HepG2 (cell line): ENCODE measurements at regions not wholly inside any gene's neighbourhood (a gene's known extent, or its start where the extent isn't known, plus 50 kb on each side); places are given as distances from the start of the nearest gene placed in this dataset.

Source experiments
- AHDC1 ChIP-seq: sonication (generic); formaldehyde crosslinking; IDR thresholded peaks from 2 replicates; pipeline ENCODE4 v1.5.1; 2020; ENCODE audit warnings: mild to moderate bottlenecking, missing genetic modification reagents, borderline replicate concordance
- ATRX ChIP-seq: sonication (generic); formaldehyde crosslinking; IDR thresholded peaks from 2 replicates; pipeline ENCODE4 v1.4.0; 2020; ENCODE audit warnings: missing genetic modification reagents, borderline replicate concordance
- BHLHE40 ChIP-seq: IDR thresholded peaks from 2 replicates; pipeline ENCODE4 v1.6.1; 2011; ENCODE audit warnings: low read length, improper control_type of control experiment
- E2F2 ChIP-seq: sonication (generic); formaldehyde crosslinking; IDR thresholded peaks from 2 replicates; pipeline ENCODE4 v1.4.0; 2020; ENCODE audit warnings: missing genetic modification reagents, borderline replicate concordance
- FOXA3 ChIP-seq: IDR thresholded peaks from 2 replicates; pipeline ENCODE4 v1.6.1; 2016; ENCODE audit warnings: missing genetic modification reagents, missing compliant biosample characterization
- FOXJ3 ChIP-seq: sonication (generic); formaldehyde crosslinking; IDR thresholded peaks from 2 replicates; pipeline ENCODE4 v1.4.0; 2020; ENCODE audit warnings: missing genetic modification reagents, mild to moderate bottlenecking, borderline replicate concordance
- HNF4G ChIP-seq, 2 experiments: sonication (generic) in 1 of 2; formaldehyde crosslinking in 1 of 2; IDR thresholded peaks; 2 replicates each; pipeline versions ENCODE4 v1.4.0 to v1.6.1; 2011 to 2020; ENCODE audit warnings: borderline replicate concordance in 2 of 2, low read depth in 2 of 2, mild to moderate bottlenecking in 2 of 2, low read length in 1 of 2, missing genetic modification reagents in 1 of 2, moderate library complexity in 1 of 2
- HNRNPUL1 ChIP-seq: fragments of 200-400 bp; formaldehyde crosslinking; IDR thresholded peaks from 2 replicates; pipeline ENCODE4 v1.6.1; 2017; ENCODE audit warnings: low read depth, mild to moderate bottlenecking, low read length, moderate library complexity
- MXD3 ChIP-seq: IDR thresholded peaks from 2 replicates; pipeline ENCODE4 v1.6.1; 2016; ENCODE audit warnings: mild to moderate bottlenecking, missing biosample characterization, missing genetic modification reagents
- NFATC3 ChIP-seq: sonication (generic); formaldehyde crosslinking; IDR thresholded peaks from 2 replicates; pipeline ENCODE4 v1.5.1; 2020; ENCODE audit warnings: mild to moderate bottlenecking, missing genetic modification reagents
- NFE2 ChIP-seq: sonication (generic); formaldehyde crosslinking; IDR thresholded peaks from 2 replicates; pipeline ENCODE4 v1.4.0; 2020; ENCODE audit warnings: missing genetic modification reagents
- NFYB ChIP-seq: sonication (generic); formaldehyde crosslinking; IDR thresholded peaks from 2 replicates; pipeline ENCODE4 v1.4.0; 2020; ENCODE audit warnings: missing genetic modification reagents
- PRDM4 ChIP-seq: sonication (generic); formaldehyde crosslinking; IDR thresholded peaks from 2 replicates; pipeline ENCODE4 v1.9.0; 2021; ENCODE audit warnings: missing genetic modification reagents, borderline replicate concordance
- RXRA ChIP-seq: sonication (generic); formaldehyde crosslinking; IDR thresholded peaks from 2 replicates; pipeline ENCODE4 v1.5.1; 2020; ENCODE audit warnings: missing genetic modification reagents
- TAF15 ChIP-seq: fragments of 200-400 bp; formaldehyde crosslinking; IDR thresholded peaks from one replicate; pipeline ENCODE4 v1.6.1; 2018; ENCODE audit warnings: mild to moderate bottlenecking, low read depth, low read length; ENCODE audit not compliant: poor library complexity, severe bottlenecking
- TBX3 ChIP-seq: fragments of 450-650 bp; IDR thresholded peaks from 2 replicates; pipeline ENCODE4 v1.6.1; 2017; ENCODE audit warnings: antibody characterized with exemption, mild to moderate bottlenecking, inconsistent platforms, borderline replicate concordance
- ZBTB43 ChIP-seq: sonication (generic); formaldehyde crosslinking; conservative IDR thresholded peaks from 2 replicates; pipeline ENCODE4 v1.4.0; 2020; ENCODE audit warnings: missing genetic modification reagents
- ZNF432 ChIP-seq: sonication (generic); formaldehyde crosslinking; IDR thresholded peaks from 2 replicates; pipeline ENCODE4 v1.5.0; 2020; ENCODE audit warnings: missing genetic modification reagents, mild to moderate bottlenecking, borderline replicate concordance
- ZNF746 ChIP-seq: sonication (generic); formaldehyde crosslinking; IDR thresholded peaks from 2 replicates; pipeline ENCODE4 v1.8.0; 2022; ENCODE audit warnings: mild to moderate bottlenecking, missing genetic modification reagents

- TF ChIP-seq PRDM4: no peak
- no peak for TF ChIP-seq ATRX (CRISPR knock-in tag)
- TF ChIP-seq ZNF432 (CRISPR knock-in tag): no peak
- no peak for TF ChIP-seq ZNF746 (CRISPR knock-in tag)
- TF ChIP-seq NFE2: no peak
- TF ChIP-seq FOXJ3 (CRISPR knock-in tag): 0 out of 2 replicates have a peak, but pooled peaks have one; percentile 14
- no peak for TF ChIP-seq NFATC3 (CRISPR knock-in tag)
- no peak for TF ChIP-seq TAF15
- TF ChIP-seq MXD3 (CRISPR knock-in tag): no peak
- TF ChIP-seq E2F2 (CRISPR knock-in tag): no peak
- TF ChIP-seq HNRNPUL1: no peak
- 0 out of 2 replicates have a peak, but pooled peaks have one; percentile 17 for TF ChIP-seq HNF4G (IDR thresholded peaks at IDR 0.05; ENCODE audit: borderline replicate concordance, low read depth, low read length)
- TF ChIP-seq HNF4G (CRISPR knock-in tag; IDR thresholded peaks at IDR 0.05; ENCODE audit: borderline replicate concordance, low read depth): no peak
- TF ChIP-seq NFYB (CRISPR knock-in tag): no peak
- TF ChIP-seq ZBTB43 (CRISPR knock-in tag): no peak
- no peak for TF ChIP-seq AHDC1 (CRISPR knock-in tag)
- peak; percentile 76; the same call in 1 of the 2 replicates for TF ChIP-seq TBX3
- no peak for TF ChIP-seq RXRA (CRISPR knock-in tag)
- peak; percentile 34; the same call in 1 of the 2 replicates for TF ChIP-seq FOXA3 (CRISPR knock-in tag)
- peak; percentile 89 for TF ChIP-seq BHLHE40
These were observed 768.3 kb upstream of the ATXN7L3B start (continued) for GRCh38 chr12:73769337-73769736.
